Subcutaneous abdominal adipose tissue (tissue), 5 donors: ENCODE measurements at regions not wholly inside any gene's neighbourhood (a gene's known extent, or its start where the extent isn't known, plus 50 kb on each side); places are given as distances from the start of the nearest gene placed in this dataset.

Experiments
- H3K27ac ChIP-seq: one replicate; pipeline ENCODE4 v1.7.0; 2013; ENCODE audit warnings: low read depth, mild to moderate bottlenecking, inconsistent platforms, low read length, moderate library complexity
- H3K27me3 ChIP-seq, 5 donors: one replicate each; pipeline ENCODE4 v1.7.0; 2013; ENCODE audit warnings: low read length in 5 of 5, inconsistent platforms in 1 of 5; ENCODE audit not compliant: control insufficient read depth in 5 of 5, insufficient read depth in 4 of 5
- H3K36me3 ChIP-seq, 5 donors: one replicate each; pipeline ENCODE4 v1.7.0; 2013; ENCODE audit warnings: low read length in 5 of 5; ENCODE audit not compliant: control insufficient read depth in 5 of 5, insufficient read depth in 5 of 5
- H3K4me1 ChIP-seq, 5 donors: one replicate each; pipeline ENCODE4 v1.7.0; 2013; ENCODE audit warnings: low read length in 5 of 5, mild to moderate bottlenecking in 3 of 5, moderate library complexity in 1 of 5; ENCODE audit not compliant: control insufficient read depth in 5 of 5, insufficient read depth in 5 of 5
- H3K4me3 ChIP-seq, 5 donors: one replicate each; pipeline ENCODE4 v1.7.0; 2013; ENCODE audit warnings: low read length in 5 of 5, low read depth in 1 of 5
- H3K9ac ChIP-seq, 5 donors: one replicate each; pipeline ENCODE4 v1.7.0; 2013; ENCODE audit warnings: low read length in 5 of 5, mild to moderate bottlenecking in 4 of 5, moderate library complexity in 3 of 5
- H3K9me3 ChIP-seq, 5 donors: one replicate each; pipeline ENCODE4 v1.7.0; 2013; ENCODE audit warnings: low read length in 5 of 5; ENCODE audit not compliant: control insufficient read depth in 5 of 5
- donor health status: healthy.
- donor health status: healthy.
- donor health status: healthy.
- donor health status: healthy.
- donor health status: healthy.

DNA sequence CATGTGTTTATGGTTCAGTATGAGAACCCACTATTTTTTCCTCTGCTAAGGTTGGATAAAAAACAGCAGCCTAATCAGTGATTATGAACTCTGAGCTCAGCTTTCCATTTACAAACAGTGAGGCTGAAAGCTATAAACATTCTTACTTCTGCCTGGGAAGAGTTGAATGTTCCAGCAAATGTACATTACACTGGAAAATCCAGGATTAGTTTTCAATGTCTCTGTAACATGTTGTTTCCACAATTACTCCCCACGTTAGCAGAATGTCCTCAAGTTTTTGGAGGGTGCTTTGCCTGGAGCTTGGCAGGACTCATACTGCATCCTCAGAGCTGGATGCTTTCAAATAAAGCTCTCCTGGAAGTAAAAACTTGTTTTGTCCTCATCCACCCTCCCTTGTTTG is 150.4 kb downstream of the POSTN start:
- no peak overlapping the region for H3K27ac ChIP-seq
- no peak overlapping the region for H3K9ac ChIP-seq
- H3K27me3 ChIP-seq = no peaks in the 10 kb centered on the region
- H3K36me3 ChIP-seq = no peaks in the 10 kb centered on the region
- H3K4me1 ChIP-seq = no peaks in the 10 kb centered on the region
- H3K9me3 ChIP-seq = peaks cover 0 to 3% (median 0%) of the 10 kb centered on the region in 5 donors
- no peak overlapping the region for H3K4me3 ChIP-seq

- Histone ChIP-seq H3K36me3 (no peaks in the 10 kb centered on the region), H3K27ac (no peak overlapping the region), H3K9ac (no peak overlapping the region), H3K27me3 (no peaks in the 10 kb centered on the region), H3K9me3 (no peaks in the 10 kb centered on the region), H3K4me1 (no peaks in the 10 kb centered on the region), H3K4me3 (no peak overlapping the region)
Measured at GRCh38 chr13:37446503-37446902, 152.1 kb downstream of the POSTN start.

- Histone ChIP-seq H3K27me3 (no peaks in the 10 kb centered on the region), H3K27ac (no peak overlapping the region), H3K9ac (no peak overlapping the region), H3K36me3 (no peaks in the 10 kb centered on the region), H3K4me1 (no peaks in the 10 kb centered on the region), H3K9me3 (no peaks in the 10 kb centered on the region), H3K4me3 (no peak overlapping the region)
Measured at GRCh38 chr13:37443538-37443937, 155.0 kb downstream of the POSTN start.

DNA sequence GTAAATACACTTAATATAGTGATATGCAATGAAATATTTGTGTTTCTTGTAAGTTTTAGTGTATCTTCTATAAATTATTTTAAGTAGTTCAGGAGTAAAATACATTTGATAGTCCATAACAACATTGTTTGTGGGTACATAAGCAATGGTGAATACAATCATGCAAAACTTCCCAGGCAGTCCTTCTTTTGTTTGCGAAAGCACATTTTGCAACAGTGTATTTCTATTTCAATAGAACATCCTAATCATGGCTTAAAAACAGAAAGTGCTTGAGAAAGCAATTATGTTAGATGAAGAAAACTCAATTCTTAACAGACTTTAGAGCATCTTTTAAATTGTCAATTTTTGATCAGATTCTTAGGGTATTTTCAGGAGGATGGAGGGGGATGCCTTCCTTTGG is 155.6 kb downstream of the POSTN start:
- Histone ChIP-seq H3K27ac (no peak overlapping the region), H3K27me3 (no peaks in the 10 kb centered on the region), H3K9me3 (no peaks in the 10 kb centered on the region), H3K36me3 (no peaks in the 10 kb centered on the region), H3K9ac (no peak overlapping the region), H3K4me1 (no peaks in the 10 kb centered on the region), H3K4me3 (no peak overlapping the region)

DNA sequence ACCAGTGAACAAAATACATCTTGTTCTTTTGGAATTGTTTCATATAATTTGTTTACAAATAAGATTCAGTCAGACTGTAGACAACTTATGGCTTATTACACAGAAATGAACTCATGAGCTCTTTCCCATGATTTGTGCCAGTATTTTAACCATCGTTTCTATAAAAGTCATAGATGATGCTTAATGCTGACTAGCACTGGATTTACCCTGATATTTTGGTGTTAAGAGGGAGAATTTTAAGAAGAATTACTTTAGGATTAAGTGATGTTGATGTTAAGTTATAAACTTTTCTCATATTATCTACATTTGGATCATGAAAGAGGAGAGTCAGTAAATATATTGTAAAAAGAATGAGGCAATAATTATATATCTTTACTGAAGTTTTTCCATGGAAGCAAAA is 162.7 kb downstream of the POSTN start:
- H3K9me3 ChIP-seq = no peaks in the 10 kb centered on the region
- H3K4me3 ChIP-seq = no peak overlapping the region
- H3K4me1 ChIP-seq = no peaks in the 10 kb centered on the region
- no peaks in the 10 kb centered on the region for H3K36me3 ChIP-seq
- H3K27me3 ChIP-seq = no peaks in the 10 kb centered on the region
- H3K27ac ChIP-seq = no peak overlapping the region
- no peak overlapping the region for H3K9ac ChIP-seq

- Histone ChIP-seq H3K4me3 (no peak overlapping the region), H3K9me3 (no peaks in the 10 kb centered on the region), H3K27me3 (no peaks in the 10 kb centered on the region), H3K9ac (no peak overlapping the region), H3K36me3 (no peaks in the 10 kb centered on the region), H3K4me1 (no peaks in the 10 kb centered on the region), H3K27ac (no peak overlapping the region)
Measured at GRCh38 chr13:37433086-37433485, 165.5 kb downstream of the POSTN start.

- H3K4me3 ChIP-seq = no peak overlapping the region
- no peaks in the 10 kb centered on the region for H3K36me3 ChIP-seq
- H3K4me1 ChIP-seq = no peaks in the 10 kb centered on the region
- H3K9me3 ChIP-seq = no peaks in the 10 kb centered on the region
- H3K9ac ChIP-seq = no peak overlapping the region
- no peak overlapping the region for H3K27ac ChIP-seq
- no peaks in the 10 kb centered on the region for H3K27me3 ChIP-seq
Measured at GRCh38 chr13:37429976-37430375, 168.6 kb downstream of the POSTN start.

GRCh38 chr13:37427843-37428494 is 170.6 kb downstream of the POSTN start:
- Histone ChIP-seq H3K9me3 (peaks cover 0 to 3% (median 0%) of the 10 kb centered on the region in 5 donors), H3K4me3 (no peak overlapping the region), H3K9ac (no peak overlapping the region), H3K27ac (no peak overlapping the region), H3K27me3 (peaks cover 0 to 2% (median 0%) of the 10 kb centered on the region in 5 donors), H3K36me3 (no peaks in the 10 kb centered on the region), H3K4me1 (no peaks in the 10 kb centered on the region)

GRCh38 chr13:37418490-37418889 is 180.1 kb downstream of the POSTN start:
- Histone ChIP-seq H3K27me3 (peaks cover 0 to 2% (median 0%) of the 10 kb centered on the region in 5 donors), H3K4me1 (no peaks in the 10 kb centered on the region), H3K9me3 (peaks cover 0 to 1% (median 0%) of the 10 kb centered on the region in 5 donors), H3K4me3 (no peak overlapping the region), H3K36me3 (no peaks in the 10 kb centered on the region), H3K27ac (no peak overlapping the region), H3K9ac (no peak overlapping the region)

DNA sequence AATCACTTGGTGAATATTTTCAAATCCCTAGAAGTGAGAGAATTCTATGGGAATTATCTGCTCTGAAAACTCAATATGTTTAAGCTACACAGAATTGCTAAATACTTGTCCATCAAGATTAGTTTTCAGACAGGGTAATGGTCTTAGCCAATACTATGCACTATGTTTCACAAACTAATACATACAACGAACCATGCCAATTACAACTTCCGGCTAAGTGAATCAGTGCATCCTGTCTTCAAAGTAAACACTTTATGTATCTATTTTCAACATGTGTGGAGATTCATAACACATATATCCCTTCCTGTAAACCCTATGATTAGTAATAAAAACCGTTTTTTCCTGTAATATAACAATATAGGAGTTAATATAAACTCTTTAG is 181.5 kb downstream of the POSTN start:
- Histone ChIP-seq H3K4me1 (no peaks in the 10 kb centered on the region), H3K4me3 (no peak overlapping the region), H3K36me3 (no peaks in the 10 kb centered on the region), H3K9ac (no peak overlapping the region), H3K9me3 (no peaks in the 10 kb centered on the region), H3K27me3 (no peaks in the 10 kb centered on the region), H3K27ac (no peak overlapping the region)
